H1 (cell line): ENCODE measurements at regions not wholly inside any gene's neighbourhood (a gene's known extent, or its start where the extent isn't known, plus 50 kb on each side); places are given as distances from the start of the nearest gene placed in this dataset.

Experiments
- CEBPB ChIP-seq: IDR thresholded peaks from 2 replicates; pipeline ENCODE4 v1.6.1; 2012; ENCODE audit warnings: low read depth, low read length
- NRF1 ChIP-seq: IDR thresholded peaks from 2 replicates; pipeline ENCODE4 v1.6.1; 2011; ENCODE audit warnings: mild to moderate bottlenecking, low read depth, low read length, improper control_type of control experiment
- RXRA ChIP-seq: IDR thresholded peaks from 2 replicates; pipeline ENCODE4 v1.6.1; 2011; ENCODE audit warnings: low read depth, mild to moderate bottlenecking, low read length, moderate library complexity; ENCODE audit not compliant: insufficient read depth
- YY1 ChIP-seq: IDR thresholded peaks from 2 replicates; pipeline ENCODE4 v1.6.1; 2011; ENCODE audit warnings: low read depth, mild to moderate bottlenecking, low read length

DNA sequence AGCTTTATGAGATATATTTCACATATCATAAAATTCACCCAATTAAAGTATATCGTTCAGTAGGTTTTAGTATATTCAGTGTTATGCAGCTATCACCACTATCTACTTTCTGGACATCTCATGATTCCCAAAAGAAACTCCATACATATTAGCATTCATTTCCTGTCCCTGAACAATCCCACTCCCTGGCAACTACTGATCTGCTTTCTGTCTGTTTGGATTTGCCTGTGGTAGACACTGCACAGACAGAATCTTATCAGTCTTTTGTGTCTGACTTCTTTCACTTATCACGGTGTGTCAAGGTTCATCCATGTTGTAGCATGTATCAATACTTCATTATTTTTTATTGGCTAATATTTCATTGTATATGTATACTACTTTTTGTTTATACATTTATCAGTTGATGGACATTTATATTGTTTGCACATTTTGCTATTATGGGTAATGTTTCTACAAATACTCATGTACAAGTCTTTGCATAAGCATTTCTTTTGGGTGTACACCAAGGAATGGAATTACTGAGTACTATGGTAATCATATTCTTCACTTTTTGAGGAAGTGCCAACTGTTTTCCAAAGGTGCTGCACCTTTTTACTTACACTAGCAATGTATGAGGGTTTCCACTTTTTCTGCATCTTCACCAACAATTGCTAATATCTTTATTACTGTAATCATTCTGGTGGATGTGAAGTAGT, 373.9 kb downstream of the AASDHPPT start (continued):
- TF ChIP-seq RXRA: no peak
- no peak for TF ChIP-seq YY1
- no peak for TF ChIP-seq CEBPB
- no peak for TF ChIP-seq NRF1
